ENCODE measurements at regions not wholly inside any gene's neighbourhood (a gene's known extent, or its start where the extent isn't known, plus 50 kb on each side); places are given as distances from the start of the nearest gene placed in this dataset.

GRCh38 chr2:35163948-35164347 lies 1191.6 kb upstream of the CRIM1 start:
- TF ChIP-seq EP300 (IDR thresholded peaks at IDR 0.05) (no peak), POLR2AphosphoS5 (IDR thresholded peaks at IDR 0.05) (no peak), POLR2A (IDR thresholded peaks at IDR 0.05) (no peak)
